Fibroblast of peridontal ligament (primary cell): ENCODE measurements at regions not wholly inside any gene's neighbourhood (a gene's known extent, or its start where the extent isn't known, plus 50 kb on each side); places are given as distances from the start of the nearest gene placed in this dataset.
"Not testable (repeated sequence)": the region's sequence is repeated elsewhere in the genome, so short reads cannot be mapped to it uniquely, and the experiment has no call there.

ENCODE experiments used
- DNase-seq: peaks from one replicate; pipeline ENCODE4 v3.0.0-alpha.2; 2010; ENCODE audit errors: extremely low read depth

- DNase-seq: no peak
Observed at GRCh38 chr13:102538938-102539337, 57.8 kb upstream of the TPP2 start.

- no peak for DNase-seq
Observed at GRCh38 chr13:102536695-102537485, 59.9 kb upstream of the TPP2 start.

- DNase-seq: no peak
Observed at GRCh38 chr13:102536196-102536595, 60.6 kb upstream of the TPP2 start.

- no peak for DNase-seq
Observed at GRCh38 chr13:102530751-102531150, 66.0 kb upstream of the TPP2 start.

- not testable (repeated sequence) for DNase-seq
Observed at GRCh38 chr13:102522251-102522650, 74.5 kb upstream of the TPP2 start.

GRCh38 chr13:102517959-102518358 is 78.8 kb upstream of the TPP2 start:
- no peak for DNase-seq

- DNase-seq: no peak
Observed at GRCh38 chr13:102510072-102510471, 86.7 kb upstream of the TPP2 start.

- no peak for DNase-seq
Observed at GRCh38 chr13:102508411-102508810, 88.4 kb upstream of the TPP2 start.

- DNase-seq: no peak
Observed at GRCh38 chr13:102504002-102504401, 92.8 kb upstream of the TPP2 start.

GRCh38 chr13:102495663-102496062 is 93.8 kb upstream of the FGF14 start:
- no peak for DNase-seq

GRCh38 chr13:102487330-102487729 is 85.5 kb upstream of the FGF14 start:
- no peak for DNase-seq

- DNase-seq: peak; percentile 1
Observed at GRCh38 chr13:102484329-102484728, 82.5 kb upstream of the FGF14 start.

GRCh38 chr13:102472650-102473049 is 70.8 kb upstream of the FGF14 start:
- no peak for DNase-seq

- DNase-seq: no peak
Observed at GRCh38 chr13:102470283-102470917, 68.6 kb upstream of the FGF14 start.

GRCh38 chr13:102466610-102467190 is 64.9 kb upstream of the FGF14 start:
- no peak for DNase-seq

- no peak for DNase-seq
Observed at GRCh38 chr13:102462570-102462969, 60.7 kb upstream of the FGF14 start.

GRCh38 chr13:102461302-102461701 is 59.5 kb upstream of the FGF14 start:
- no peak for DNase-seq

GRCh38 chr13:102460806-102461205 is 59.0 kb upstream of the FGF14 start:
- no peak for DNase-seq

- DNase-seq: no peak
Observed at GRCh38 chr13:102452836-102453235, 51.0 kb upstream of the FGF14 start.
